ENCODE measurements at regions not wholly inside any gene's neighbourhood (a gene's known extent, or its start where the extent isn't known, plus 50 kb on each side); places are given as distances from the start of the nearest gene placed in this dataset.

DNA sequence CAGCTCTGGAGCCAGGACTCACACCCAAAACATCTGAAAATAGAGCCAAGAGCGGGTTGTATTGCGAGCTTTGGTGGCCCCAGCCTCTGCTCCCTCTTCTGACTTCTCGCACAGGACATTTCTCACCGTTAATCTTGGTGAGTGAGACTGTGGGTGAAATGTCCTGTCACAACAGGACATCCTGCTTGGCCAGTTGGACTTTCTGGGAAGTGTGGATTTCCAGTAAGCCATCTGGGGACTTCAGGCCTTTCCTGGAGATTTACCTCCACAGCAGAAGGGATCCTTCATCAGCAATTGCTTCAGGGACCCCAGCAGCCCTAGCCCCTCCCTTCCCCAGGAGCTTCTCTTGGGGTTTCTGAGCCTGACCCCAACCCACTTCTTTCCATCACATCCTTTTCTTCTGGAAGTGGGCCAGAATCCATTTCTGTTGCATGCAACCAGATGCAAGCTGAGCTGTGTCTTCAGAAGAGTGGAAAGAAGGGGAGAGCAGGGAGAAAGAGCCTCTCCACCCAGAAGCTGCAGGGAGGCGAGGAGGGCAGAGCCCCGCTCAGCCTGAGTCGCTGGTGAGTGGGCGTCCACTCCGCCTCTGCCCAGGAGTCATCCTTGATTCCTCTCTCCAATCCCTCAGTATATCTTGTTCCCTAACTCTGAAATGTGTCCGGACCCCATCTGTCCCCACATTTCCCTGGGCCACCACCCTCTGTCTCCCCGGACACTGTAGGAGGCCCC is 50.3 kb upstream of the GADD45G start:
- H3K4me1 Mint-ChIP-seq (ENCODE audit: low read depth): peaks cover 34% of the 10 kb centered on the region
- H3K4me3 Mint-ChIP-seq: no peak overlapping the region
- H3K27ac Mint-ChIP-seq: no peak overlapping the region
- H3K9me3 Mint-ChIP-seq (ENCODE audit: low read depth): no peaks in the 10 kb centered on the region
- no peaks in the 10 kb centered on the region for H3K27me3 Mint-ChIP-seq
- no peaks in the 10 kb centered on the region for H3K36me3 Mint-ChIP-seq

DNA sequence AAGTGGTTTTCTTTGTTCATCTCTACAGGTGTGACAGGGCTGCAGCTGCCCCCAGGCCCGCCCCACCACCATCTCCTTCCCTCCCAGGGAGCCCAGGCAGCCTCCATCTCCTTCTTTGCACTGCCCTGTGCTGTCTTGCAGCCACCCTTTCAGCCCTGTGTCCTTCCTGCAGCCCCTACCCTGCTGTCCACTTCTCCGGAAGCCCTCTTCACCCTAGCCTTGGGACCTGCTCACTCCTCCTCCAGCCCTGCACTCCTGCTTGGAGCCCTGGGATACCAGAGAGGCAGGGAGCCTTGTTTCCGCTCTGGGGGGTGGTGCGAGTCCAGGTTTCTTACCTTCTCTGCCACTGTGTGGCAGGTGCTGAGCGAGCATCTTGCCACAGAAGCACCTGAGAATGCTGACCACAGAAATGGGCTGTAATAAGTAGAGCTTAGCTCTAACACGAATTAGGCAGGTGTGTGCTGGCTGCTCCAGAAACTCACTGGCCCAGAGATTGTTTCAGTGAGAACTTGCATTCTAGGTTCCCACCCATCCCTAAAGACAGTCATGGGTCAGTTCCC is 51.3 kb upstream of the GADD45G start:
- Mint-ChIP-seq H3K36me3 (no peaks in the 10 kb centered on the region), H3K27ac (peak overlapping the region; percentile 34), H3K4me3 (no peak overlapping the region), H3K9me3 (ENCODE audit: low read depth) (no peaks in the 10 kb centered on the region), H3K4me1 (ENCODE audit: low read depth) (peaks cover 39% of the 10 kb centered on the region), H3K27me3 (no peaks in the 10 kb centered on the region)

DNA sequence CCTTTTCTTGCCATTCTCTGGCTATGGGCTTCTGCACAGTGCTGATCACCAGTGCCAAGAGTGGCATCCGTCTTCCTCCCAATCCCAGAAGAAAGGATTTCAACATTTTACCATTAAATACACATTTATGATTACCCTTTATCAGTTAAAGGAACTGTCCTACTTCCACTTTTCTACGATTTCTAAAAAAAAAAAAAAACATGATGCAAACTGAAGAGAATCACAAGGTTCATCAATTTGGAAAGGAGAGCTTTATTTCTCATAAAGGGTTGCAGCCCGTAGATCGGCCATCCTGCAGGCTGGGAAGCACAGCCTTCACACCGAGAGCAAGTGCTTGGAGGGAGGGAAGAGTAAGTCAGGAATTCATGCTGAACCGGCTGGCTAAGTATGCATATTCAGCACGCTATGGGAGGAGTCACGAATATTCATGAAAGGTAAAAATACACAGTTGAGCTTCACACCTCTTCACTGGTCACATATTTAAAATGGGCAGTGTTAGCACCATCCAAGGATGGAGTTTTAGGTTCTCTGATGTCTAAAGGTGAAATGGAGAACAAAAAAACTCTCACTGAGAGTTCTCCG is 52.5 kb upstream of the SEMA4D start:
- H3K4me1 Mint-ChIP-seq (ENCODE audit: low read depth): peaks cover 27% of the 10 kb centered on the region
- H3K9me3 Mint-ChIP-seq (ENCODE audit: low read depth): peaks cover 4% of the 10 kb centered on the region
- H3K4me3 Mint-ChIP-seq: no peak overlapping the region
- peaks cover 2% of the 10 kb centered on the region for H3K36me3 Mint-ChIP-seq
- peak overlapping the region; percentile 16 for H3K27ac Mint-ChIP-seq
- no peaks in the 10 kb centered on the region for H3K27me3 Mint-ChIP-seq

- H3K4me3 Mint-ChIP-seq: no peak overlapping the region
- H3K36me3 Mint-ChIP-seq: peaks cover 2% of the 10 kb centered on the region
- peaks cover 29% of the 10 kb centered on the region for H3K4me1 Mint-ChIP-seq (ENCODE audit: low read depth)
- H3K27me3 Mint-ChIP-seq: no peaks in the 10 kb centered on the region
- H3K27ac Mint-ChIP-seq: peak overlapping the region; percentile 80
- H3K9me3 Mint-ChIP-seq (ENCODE audit: low read depth): peaks cover 8% of the 10 kb centered on the region
Observed at GRCh38 chr9:89549031-89549644, 51.2 kb upstream of the SEMA4D start.

DNA sequence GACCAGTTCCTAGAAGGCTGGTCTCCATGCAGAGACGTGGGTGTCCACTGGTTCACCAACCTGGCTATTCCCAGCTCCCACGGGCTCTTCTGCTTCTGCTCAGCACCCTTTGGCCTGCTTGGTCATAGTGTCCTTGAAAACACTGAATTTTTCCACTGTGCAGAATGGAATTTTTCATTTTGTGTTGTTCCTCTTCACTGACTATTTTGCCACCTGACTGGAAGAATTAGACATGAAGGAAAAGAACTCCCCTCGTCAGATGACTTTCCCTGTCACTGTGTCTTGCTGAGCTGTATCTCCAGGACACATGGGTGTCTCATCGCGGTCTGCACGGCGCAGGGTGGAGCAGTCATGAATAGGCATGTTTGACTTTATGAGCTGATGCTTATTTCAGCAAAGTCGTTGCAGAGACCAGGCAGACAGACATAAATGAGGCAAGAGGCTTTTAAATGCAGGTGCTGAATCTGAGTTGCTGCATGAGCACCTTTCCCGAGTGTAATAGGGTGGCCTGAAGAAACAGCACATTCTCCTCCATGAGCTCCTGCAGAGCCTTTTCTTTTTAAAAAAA is 50.2 kb upstream of the SEMA4D start:
- H3K4me1 Mint-ChIP-seq (ENCODE audit: low read depth): peaks cover 34% of the 10 kb centered on the region

More for the DNA sequence above, 50.2 kb upstream of the SEMA4D start:
- Mint-ChIP-seq H3K9me3 (ENCODE audit: low read depth) (peaks cover 8% of the 10 kb centered on the region), H3K36me3 (peaks cover 2% of the 10 kb centered on the region), H3K27ac (peak overlapping the region; percentile 70), H3K27me3 (no peaks in the 10 kb centered on the region), H3K4me3 (no peak overlapping the region)

Measured in activated naive CD8-positive, alpha-beta T cell (primary cell).